Osteocyte (in vitro differentiated cells): ENCODE measurements at regions not wholly inside any gene's neighbourhood (a gene's known extent, or its start where the extent isn't known, plus 50 kb on each side); places are given as distances from the start of the nearest gene placed in this dataset.

ENCODE experiments used
- DNase-seq: peaks from one replicate; pipeline ENCODE4 v3.0.0; 2021; ENCODE audit warnings: mixed read lengths; ENCODE audit not compliant: unreplicated experiment; ENCODE audit errors: extremely low spot score
- H3K27ac Mint-ChIP-seq: one replicate; pipeline ENCODE4 v1.8.0; 2021; ENCODE audit warnings: mild to moderate bottlenecking, mixed read lengths; ENCODE audit not compliant: unreplicated experiment
- H3K27me3 Mint-ChIP-seq: one replicate; pipeline ENCODE4 v1.8.0; 2021; ENCODE audit warnings: mixed read lengths; ENCODE audit not compliant: unreplicated experiment
- H3K36me3 Mint-ChIP-seq: one replicate; pipeline ENCODE4 v1.8.0; 2021; ENCODE audit warnings: mixed read lengths; ENCODE audit not compliant: unreplicated experiment
- H3K4me1 Mint-ChIP-seq: one replicate; pipeline ENCODE4 v1.8.0; 2021; ENCODE audit warnings: mixed read lengths; ENCODE audit not compliant: unreplicated experiment
- H3K4me3 Mint-ChIP-seq: one replicate; pipeline ENCODE4 v1.8.0; 2021; ENCODE audit warnings: mild to moderate bottlenecking, moderate library complexity, mixed read lengths; ENCODE audit not compliant: unreplicated experiment
- H3K9me3 Mint-ChIP-seq: one replicate; pipeline ENCODE4 v1.8.0; 2021; ENCODE audit warnings: mixed read lengths; ENCODE audit not compliant: unreplicated experiment
- CTCF ChIP-seq: fragments of 200-600 bp; sonication (generic); IDR thresholded peaks from 2 replicates; pipeline ENCODE4 v1.5.0; 2021; ENCODE audit warnings: antibody characterized with exemption, mild to moderate bottlenecking, moderate library complexity

- no peak for TF ChIP-seq CTCF
- H3K4me1 Mint-ChIP-seq, result no peaks in the 10 kb centered on the region
- H3K9me3 Mint-ChIP-seq, result peaks cover 8% of the 10 kb centered on the region
- no peaks in the 10 kb centered on the region for H3K36me3 Mint-ChIP-seq
- no peaks in the 10 kb centered on the region for H3K27me3 Mint-ChIP-seq
- H3K27ac Mint-ChIP-seq, result no peak overlapping the region
- H3K4me3 Mint-ChIP-seq, result no peak overlapping the region
- no peak for DNase-seq
These were observed 1176.1 kb downstream of the LRFN5 start for GRCh38 chr14:42782754-42783153.

DNA sequence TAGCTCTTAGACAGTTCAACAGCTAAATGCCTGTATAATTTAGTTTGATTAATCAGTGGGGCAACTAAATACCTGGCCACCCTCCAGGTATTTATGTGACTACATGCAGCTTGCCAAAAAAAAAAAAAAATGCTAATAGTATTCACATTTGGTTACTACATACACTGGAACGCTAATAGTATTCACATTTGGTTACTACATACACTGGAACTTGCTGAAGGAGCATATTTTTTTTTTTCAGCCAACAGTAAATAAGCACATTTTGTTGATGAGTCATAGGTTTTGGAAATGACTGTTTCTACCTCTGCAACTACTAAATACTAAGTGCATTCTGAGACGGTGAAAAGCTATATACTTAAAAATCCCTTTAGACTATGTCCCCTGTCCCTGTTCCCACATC is 1172.3 kb downstream of the LRFN5 start:
- Mint-ChIP-seq H3K27me3 (no peaks in the 10 kb centered on the region), H3K9me3 (no peaks in the 10 kb centered on the region), H3K27ac (no peak overlapping the region), H3K4me1 (no peaks in the 10 kb centered on the region), H3K36me3 (no peaks in the 10 kb centered on the region), H3K4me3 (no peak overlapping the region)
- no peak for DNase-seq
- TF ChIP-seq CTCF, result no peak

- Mint-ChIP-seq H3K9me3 (no peaks in the 10 kb centered on the region), H3K27ac (no peak overlapping the region), H3K4me3 (no peak overlapping the region), H3K36me3 (no peaks in the 10 kb centered on the region), H3K4me1 (no peaks in the 10 kb centered on the region), H3K27me3 (no peaks in the 10 kb centered on the region)
- no peak for DNase-seq
- TF ChIP-seq CTCF, result no peak
These were observed 1144.1 kb downstream of the LRFN5 start for GRCh38 chr14:42750771-42751170.

GRCh38 chr14:42742084-42742483 is 1135.4 kb downstream of the LRFN5 start:
- Mint-ChIP-seq H3K4me3 (no peak overlapping the region), H3K4me1 (no peaks in the 10 kb centered on the region), H3K27me3 (no peaks in the 10 kb centered on the region), H3K36me3 (no peaks in the 10 kb centered on the region), H3K27ac (no peak overlapping the region), H3K9me3 (peaks cover 8% of the 10 kb centered on the region)
- TF ChIP-seq CTCF, result no peak
- no peak for DNase-seq

DNA sequence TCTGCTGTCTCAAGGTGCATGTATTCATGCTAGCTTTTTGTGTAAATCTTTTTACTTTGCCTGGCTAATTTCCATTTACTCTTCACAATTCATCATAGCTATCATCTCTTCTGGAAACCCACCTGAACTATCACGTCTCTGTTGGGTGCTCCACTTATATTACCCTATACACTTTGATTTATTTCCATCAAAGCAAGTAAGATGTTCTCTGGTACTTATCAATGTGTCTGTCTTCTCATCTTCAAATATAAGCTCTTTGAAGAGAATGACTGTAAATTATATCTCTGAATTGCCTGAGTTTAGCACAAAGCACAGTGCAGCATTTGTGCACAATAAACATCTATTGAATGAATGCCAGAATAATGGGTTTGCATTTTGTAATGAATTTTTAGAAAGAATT is 1129.7 kb downstream of the LRFN5 start:
- Mint-ChIP-seq H3K4me1 (peaks cover 5% of the 10 kb centered on the region), H3K27me3 (no peaks in the 10 kb centered on the region), H3K27ac (no peak overlapping the region), H3K36me3 (no peaks in the 10 kb centered on the region), H3K9me3 (peaks cover 4% of the 10 kb centered on the region), H3K4me3 (no peak overlapping the region)
- DNase-seq, result no peak
- no peak for TF ChIP-seq CTCF
